Stomach (tissue), 8 donors: ENCODE measurements at regions not wholly inside any gene's neighbourhood (a gene's known extent, or its start where the extent isn't known, plus 50 kb on each side); places are given as distances from the start of the nearest gene placed in this dataset.

Source experiments
- DNase-seq, 2 donors: peaks; one replicate each; pipeline versions ENCODE4 v3.0.0 to v3.0.0-alpha.2; 2013 to 2019
- H3K27ac ChIP-seq, 5 donors: fragments of 200-600 bp in 4 of 5; sonication (generic) in 4 of 5; one replicate each; pipeline ENCODE4 v1.5.1; 2013 to 2019; ENCODE audit warnings: mild to moderate bottlenecking in 1 of 5, moderate library complexity in 1 of 5
- H3K27me3 ChIP-seq, 3 donors: fragments of 200-600 bp; sonication (generic); one replicate each; pipeline ENCODE4 v1.5.1; 2017 to 2019; ENCODE audit warnings: mixed run types in 1 of 3
- H3K36me3 ChIP-seq, 4 donors: fragments of 200-600 bp; sonication (generic); 1 replicate in 3 of 4; 2 replicates in 1 of 4; pipeline ENCODE4 v1.5.1; 2016 to 2019
- H3K4me1 ChIP-seq, 4 donors: fragments of 200-600 bp; sonication (generic); one replicate each; pipeline ENCODE4 v1.5.1; 2016 to 2019
- H3K4me3 ChIP-seq, 4 donors: fragments of 200-600 bp; sonication (generic) in 3 of 4; one replicate each; pipeline ENCODE4 v1.5.1; 2016 to 2019; ENCODE audit warnings: mild to moderate bottlenecking in 1 of 4
- H3K9me3 ChIP-seq, 4 donors: fragments of 200-600 bp; sonication (generic); one replicate each; pipeline ENCODE4 v1.5.1; 2016 to 2019
- EP300 ChIP-seq: sonication (generic); formaldehyde crosslinking; IDR thresholded peaks from one replicate; pipeline ENCODE4 v1.6.1; 2017; ENCODE audit warnings: antibody characterized with exemption
- POLR2A ChIP-seq, 4 donors: fragments of 450-650 bp; IDR thresholded peaks; one replicate each; pipeline ENCODE4 v1.6.1; 2016; ENCODE audit warnings: antibody characterized with exemption in 4 of 4, control low read depth in 2 of 4, mild to moderate bottlenecking in 1 of 4, moderate library complexity in 1 of 4
- POLR2AphosphoS5 ChIP-seq, 3 donors: sonication (generic); formaldehyde crosslinking; IDR thresholded peaks; one replicate each; pipeline ENCODE4 v1.6.1; 2016; ENCODE audit warnings: antibody characterized with exemption in 3 of 3
- WGBS, 5 donors: extraction: QIAGEN DNeasy Blood & Tissue Kit in 3 of 5; methylation state at CpG; one replicate each; pipeline versions ENCODE4 v1.1.5 to v1.1.7; 2013 to 2018; 5-methylcytosine and 5-hydroxymethylcytosine counted together
- intact Hi-C: fragments of 100-400 bp; cut with DNase I; formaldehyde crosslinking; loops from one replicate; pipeline ENCODE4 v1.15.1; 2023; ENCODE audit warnings: low total_unique reads
- TF ChIP-seq, protein P1 (sequence below), 7 experiments: fragments of 450-650 bp in 4 of 7; fragments of 200-600 bp in 3 of 7; sonication (generic) in 3 of 7; IDR thresholded peaks; one replicate each; pipeline ENCODE4 v1.5.1; 2016 to 2019; ENCODE audit warnings: antibody characterized with exemption in 7 of 7, control low read depth in 2 of 7, mild to moderate bottlenecking in 1 of 7
- donor health status: healthy with polysubstance abuse.
- donor health status: Bipolar disorder and iron deficiency.
- donor health status: healthy.

DNA sequence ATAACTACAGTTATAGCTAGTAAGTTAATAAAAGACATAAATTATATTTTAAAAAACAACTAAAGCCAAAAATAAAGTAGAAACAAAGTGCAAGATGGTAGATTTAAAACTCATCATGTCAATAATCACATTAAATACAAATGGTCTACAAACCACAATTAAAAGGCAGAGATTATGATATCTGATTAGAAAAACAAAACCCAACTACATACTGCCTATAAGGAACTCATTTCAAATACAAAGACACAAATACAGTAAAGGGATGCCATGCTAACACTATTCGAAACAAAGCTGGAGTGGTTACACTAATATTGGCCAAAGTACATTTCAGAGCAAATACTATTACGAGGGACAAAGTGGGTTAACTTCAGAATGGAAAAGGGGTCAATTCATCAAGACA lies 426.5 kb downstream of the SHQ1 start:
- no peaks in the 10 kb centered on the region for H3K27me3 ChIP-seq
- H3K27ac ChIP-seq: no peak overlapping the region
- H3K4me1 ChIP-seq: peaks cover 10 to 52% (median 29%) of the 10 kb centered on the region in 4 donors
- H3K36me3 ChIP-seq: no peaks in the 10 kb centered on the region
- peaks cover 0 to 14% (median 0%) of the 10 kb centered on the region in 4 donors for H3K9me3 ChIP-seq
- no peak for DNase-seq
- 94 to 98% (median 95%) methylated on average over 2 of the region's 2 CpGs for WGBS, 5 donors
- intact Hi-C loops: no loop called here
- no peak overlapping the region for H3K4me3 ChIP-seq
- no peak for TF ChIP-seq EP300
- no peak for TF ChIP-seq POLR2A (IDR thresholded peaks at IDR 0.05)
- TF ChIP-seq POLR2AphosphoS5 (IDR thresholded peaks at IDR 0.05): no peak
- TF ChIP-seq, protein P1, sequence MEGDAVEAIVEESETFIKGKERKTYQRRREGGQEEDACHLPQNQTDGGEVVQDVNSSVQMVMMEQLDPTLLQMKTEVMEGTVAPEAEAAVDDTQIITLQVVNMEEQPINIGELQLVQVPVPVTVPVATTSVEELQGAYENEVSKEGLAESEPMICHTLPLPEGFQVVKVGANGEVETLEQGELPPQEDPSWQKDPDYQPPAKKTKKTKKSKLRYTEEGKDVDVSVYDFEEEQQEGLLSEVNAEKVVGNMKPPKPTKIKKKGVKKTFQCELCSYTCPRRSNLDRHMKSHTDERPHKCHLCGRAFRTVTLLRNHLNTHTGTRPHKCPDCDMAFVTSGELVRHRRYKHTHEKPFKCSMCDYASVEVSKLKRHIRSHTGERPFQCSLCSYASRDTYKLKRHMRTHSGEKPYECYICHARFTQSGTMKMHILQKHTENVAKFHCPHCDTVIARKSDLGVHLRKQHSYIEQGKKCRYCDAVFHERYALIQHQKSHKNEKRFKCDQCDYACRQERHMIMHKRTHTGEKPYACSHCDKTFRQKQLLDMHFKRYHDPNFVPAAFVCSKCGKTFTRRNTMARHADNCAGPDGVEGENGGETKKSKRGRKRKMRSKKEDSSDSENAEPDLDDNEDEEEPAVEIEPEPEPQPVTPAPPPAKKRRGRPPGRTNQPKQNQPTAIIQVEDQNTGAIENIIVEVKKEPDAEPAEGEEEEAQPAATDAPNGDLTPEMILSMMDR (IDR thresholded peaks at IDR 0.05): no peak

DNA sequence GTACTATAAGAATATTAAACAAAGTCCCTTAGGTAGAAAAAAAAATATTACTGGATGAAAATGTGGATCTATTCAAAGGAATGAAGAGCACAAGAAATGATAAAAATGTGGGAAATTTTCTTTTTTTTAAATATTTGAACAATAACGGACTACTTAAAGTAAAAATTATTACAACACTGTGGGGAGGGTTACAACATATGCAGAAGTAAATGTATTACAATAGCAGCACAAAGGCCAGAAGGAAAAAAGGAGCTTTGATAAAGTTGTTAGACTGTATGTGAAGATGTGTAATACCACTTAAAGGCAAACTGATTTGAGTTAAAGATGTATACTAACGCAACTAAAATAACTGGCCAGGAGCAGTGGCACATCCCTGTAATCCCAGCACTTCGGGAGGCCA lies 427.1 kb downstream of the SHQ1 start:
- intact Hi-C loops: no loop called here
- Histone ChIP-seq H3K36me3 (no peaks in the 10 kb centered on the region), H3K27ac (no peak overlapping the region), H3K4me1 (peaks cover 3 to 48% (median 22%) of the 10 kb centered on the region in 4 donors), H3K27me3 (no peaks in the 10 kb centered on the region), H3K9me3 (peaks cover 0 to 14% (median 0%) of the 10 kb centered on the region in 4 donors), H3K4me3 (no peak overlapping the region)
- no peak for DNase-seq
- 90 to 99% (median 93%) methylated on average over 3 of the region's 3 CpGs for WGBS, 5 donors
- TF ChIP-seq POLR2A (IDR thresholded peaks at IDR 0.05): no peak
- TF ChIP-seq EP300: no peak
- TF ChIP-seq POLR2AphosphoS5 (IDR thresholded peaks at IDR 0.05): no peak
- TF ChIP-seq, protein P1 (IDR thresholded peaks at IDR 0.05): no peak

DNA sequence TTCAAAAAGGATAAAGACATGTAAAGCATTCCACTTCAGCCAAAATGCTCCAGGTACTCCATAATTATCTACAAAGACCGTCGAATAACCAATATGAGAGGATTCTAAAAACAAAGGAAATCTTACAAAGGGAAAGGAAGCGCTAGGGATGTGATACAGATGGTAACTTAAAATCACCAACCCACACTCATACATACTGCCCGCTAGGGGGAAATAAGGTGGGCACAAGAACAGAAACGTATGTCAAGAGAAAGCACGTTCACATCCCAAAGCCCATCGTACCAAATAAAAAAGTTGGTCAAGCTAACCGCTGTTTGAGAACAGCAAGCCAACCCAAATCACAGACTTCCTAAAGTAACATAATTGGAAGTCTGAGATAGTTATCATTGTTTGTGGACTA lies 429.4 kb downstream of the SHQ1 start:
- intact Hi-C loops: no loop called here
- Histone ChIP-seq H3K27ac (no peak overlapping the region), H3K27me3 (no peaks in the 10 kb centered on the region), H3K4me3 (no peak overlapping the region), H3K9me3 (peaks cover 0 to 14% (median 0%) of the 10 kb centered on the region in 4 donors), H3K4me1 (peaks cover 0 to 50% (median 17%) of the 10 kb centered on the region in 4 donors), H3K36me3 (no peaks in the 10 kb centered on the region)
- WGBS, 5 donors: 90 to 96% (median 94%) methylated on average over 8 of the region's 8 CpGs
- DNase-seq: no peak
- no peak for TF ChIP-seq POLR2A (IDR thresholded peaks at IDR 0.05)
- no peak for TF ChIP-seq POLR2AphosphoS5 (IDR thresholded peaks at IDR 0.05)
- TF ChIP-seq, protein P1 (IDR thresholded peaks at IDR 0.05): no peak
- TF ChIP-seq EP300: no peak

DNA sequence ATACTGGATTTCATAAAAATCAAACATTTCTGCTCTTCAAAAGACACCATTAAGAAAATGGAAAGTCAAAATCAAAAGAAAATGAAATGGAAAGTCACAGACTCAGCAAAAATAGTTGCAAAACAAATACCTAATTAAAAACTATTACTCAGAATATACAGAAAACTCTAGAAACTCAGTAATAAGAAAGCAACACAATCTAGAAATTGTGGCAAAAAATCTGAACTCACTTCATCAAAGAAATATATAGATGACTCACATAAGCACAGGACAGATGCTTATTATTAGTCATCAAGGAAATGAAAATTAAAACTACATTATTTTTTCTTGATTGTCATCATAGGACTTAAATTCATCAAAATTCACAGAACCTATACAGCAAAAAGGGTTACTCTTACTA lies 430.0 kb downstream of the SHQ1 start:
- no peak for DNase-seq
- Histone ChIP-seq H3K27me3 (no peaks in the 10 kb centered on the region), H3K36me3 (no peaks in the 10 kb centered on the region), H3K4me3 (no peak overlapping the region), H3K27ac (no peak overlapping the region), H3K4me1 (peaks cover 0 to 52% (median 19%) of the 10 kb centered on the region in 4 donors), H3K9me3 (peaks cover 0 to 14% (median 0%) of the 10 kb centered on the region in 4 donors)
- intact Hi-C loops: no loop called here
- TF ChIP-seq EP300: no peak
- TF ChIP-seq, protein P1 (IDR thresholded peaks at IDR 0.05): no peak
- TF ChIP-seq POLR2AphosphoS5 (IDR thresholded peaks at IDR 0.05): no peak
- no peak for TF ChIP-seq POLR2A (IDR thresholded peaks at IDR 0.05)
